ENCODE measurements at regions not wholly inside any gene's neighbourhood (a gene's known extent, or its start where the extent isn't known, plus 50 kb on each side); places are given as distances from the start of the nearest gene placed in this dataset.

DNA sequence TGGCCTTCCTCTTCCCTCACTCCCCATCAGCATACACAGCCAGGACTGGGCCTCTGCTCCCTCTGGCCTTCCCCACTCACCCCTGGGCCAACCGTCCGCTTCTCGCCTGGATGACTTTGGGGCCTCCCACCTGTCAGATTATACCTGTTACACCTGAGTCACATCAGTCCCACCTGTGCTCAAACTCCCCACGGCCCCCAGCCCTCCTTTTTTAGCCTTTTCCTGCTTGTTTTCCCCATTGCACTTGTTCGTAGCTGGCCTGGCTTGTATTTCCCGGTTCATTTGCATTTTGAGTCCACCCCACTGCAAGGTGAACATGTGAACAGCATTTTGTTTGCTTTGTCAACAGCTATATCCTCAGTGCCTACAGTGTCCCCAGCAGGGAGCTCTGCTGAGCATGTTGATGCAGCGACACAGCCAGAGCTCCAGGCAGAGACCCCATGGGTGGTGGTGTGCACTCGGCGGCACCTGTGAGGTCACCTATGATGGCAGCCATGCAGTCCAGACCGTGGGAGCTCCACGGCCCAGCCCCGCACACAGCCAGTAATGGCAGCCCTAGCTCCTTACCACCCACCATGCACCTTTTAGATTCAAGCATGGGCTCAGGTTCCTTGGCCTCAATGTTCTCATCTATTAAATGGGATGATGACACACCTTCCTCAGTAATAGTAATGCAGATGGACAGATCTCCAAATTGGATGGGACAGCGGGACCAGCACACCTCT, 276.4 kb upstream of the HS6ST1 start:
- TF ChIP-seq CTCF (IDR thresholded peaks at IDR 0.05 in 4 of 5, conservative IDR thresholded peaks at IDR 0.05 in 1 of 5), result no peak
- TF ChIP-seq POLR2A (IDR thresholded peaks at IDR 0.05), result no peak
